Endothelial cell of umbilical vein (primary cell): ENCODE measurements at regions not wholly inside any gene's neighbourhood (a gene's known extent, or its start where the extent isn't known, plus 50 kb on each side); places are given as distances from the start of the nearest gene placed in this dataset.

Experiments used
- BruUV-seq: library from RNA; stranded (reverse); fragments of 400-500 nt; replicated peaks from 2 replicates; lab custom pipeline; 2021; lab: Mats Ljungman, UMichigan
- CTCF ChIA-PET: fragments of 300-600, 350-600 bp; sonication (Branson Sonifier 250); formaldehyde crosslinking; loops from one replicate; lab custom pipeline; 2021; ENCODE audit warnings: antibody characterized with exemption, inconsistent platforms; lab: Charles Lee
- POLR2A ChIA-PET: fragments of 300-600, 350-600 bp; sonication (Branson Sonifier 250); formaldehyde crosslinking; loops from one replicate; lab custom pipeline; 2021; ENCODE audit warnings: antibody characterized with exemption, inconsistent platforms; lab: Charles Lee
- DNase-seq: peaks from one replicate; pipeline ENCODE4 v3.0.0-alpha.2; 2011; ENCODE audit warnings: low read depth, low spot score
- FAIRE-seq: peaks from 2 replicates; lab custom pipeline; 2011; peaks lifted over from hg19 to GRCh38; lab: Jason Lieb, UNC
- H2AFZ ChIP-seq: 2 replicates; pipeline ENCODE4 v1.6.0; 2012; ENCODE audit warnings: low read depth, low read length, control low read depth, inconsistent platforms
- H3K27ac ChIP-seq: 2 replicates; pipeline ENCODE4 v1.5.1; 2011; ENCODE audit warnings: low read depth, mild to moderate bottlenecking, control low read depth, low read length, moderate library complexity; ENCODE audit not compliant: insufficient read depth
- H3K27me3 ChIP-seq, 2 experiments: 2 replicates each; pipeline versions ENCODE4 v1.6.0 to v1.6.1; 2011; ENCODE audit warnings: low read length in 2 of 2, mixed read lengths in 1 of 2; ENCODE audit not compliant: control insufficient read depth in 2 of 2, insufficient read depth in 2 of 2
- H3K36me3 ChIP-seq, 2 experiments: 2 replicates in 1 of 2; 3 replicates in 1 of 2; pipeline ENCODE4 v1.5.1; 2011; ENCODE audit warnings: low read length in 2 of 2, mild to moderate bottlenecking in 1 of 2, moderate library complexity in 1 of 2; ENCODE audit not compliant: control insufficient read depth in 2 of 2, insufficient read depth in 2 of 2; ENCODE audit errors: extremely low read depth in 1 of 2
- H3K4me1 ChIP-seq: 3 replicates; pipeline ENCODE4 v1.5.1; 2011; ENCODE audit warnings: mild to moderate bottlenecking, low read length; ENCODE audit not compliant: control insufficient read depth, insufficient read depth; ENCODE audit errors: extremely low read depth
- H3K4me2 ChIP-seq: 2 replicates; pipeline ENCODE4 v1.6.1; 2011; ENCODE audit warnings: low read length, control low read depth, mixed read lengths; ENCODE audit not compliant: insufficient read depth
- H3K4me3 ChIP-seq, 3 experiments: fragments of 200-600 bp in 1 of 3; sonication (generic), shearing (Covaris generic) in 1 of 3; replicated peaks in 1 of 3; 2 replicates each; pipeline ENCODE4 v1.5.1; 2011 to 2016; ENCODE audit warnings: control low read depth in 3 of 3, low read length in 3 of 3, mild to moderate bottlenecking in 2 of 3, inconsistent platforms in 1 of 3, low read depth in 1 of 3, moderate library complexity in 1 of 3; ENCODE audit not compliant: insufficient read depth in 1 of 3
- H3K79me2 ChIP-seq: 2 replicates; pipeline ENCODE4 v1.6.0; 2012; ENCODE audit warnings: low read length, inconsistent platforms; ENCODE audit not compliant: control insufficient read depth, insufficient read depth
- H3K9ac ChIP-seq: replicated peaks from 2 replicates; pipeline ENCODE3; 2011; ENCODE audit warnings: low read length, control low read depth; ENCODE audit not compliant: insufficient read depth; ENCODE audit errors: extremely low read depth
- H3K9me1 ChIP-seq: replicated peaks from 3 replicates; pipeline ENCODE4 v1.6.0; 2011; ENCODE audit warnings: mild to moderate bottlenecking, low read length; ENCODE audit not compliant: control insufficient read depth, insufficient read depth; ENCODE audit errors: extremely low read depth
- H3K9me3 ChIP-seq: replicated peaks from 2 replicates; pipeline ENCODE4 v1.5.1; 2012; ENCODE audit warnings: low read length, inconsistent platforms; ENCODE audit not compliant: control insufficient read depth, insufficient read depth
- H4K20me1 ChIP-seq: replicated peaks from 2 replicates; pipeline ENCODE3; 2011; ENCODE audit warnings: mild to moderate bottlenecking, low read length; ENCODE audit not compliant: control insufficient read depth, insufficient read depth; ENCODE audit errors: extremely low read depth
- CTCF ChIP-seq, 2 donors: IDR thresholded peaks; 1 replicate in 1 of 2; 2 replicates in 1 of 2; pipeline ENCODE4 v1.5.1; 2011; ENCODE audit warnings: low read length in 2 of 2, mild to moderate bottlenecking in 2 of 2, moderate library complexity in 2 of 2, control low read depth in 1 of 2, inconsistent platforms in 1 of 2, low read depth in 1 of 2; ENCODE audit not compliant: insufficient read depth in 1 of 2; ENCODE audit errors: extremely low read depth in 1 of 2
- EZH2 ChIP-seq: IDR thresholded peaks from 2 replicates; pipeline ENCODE4 v1.6.1; 2012; ENCODE audit warnings: borderline replicate concordance, low read depth, mild to moderate bottlenecking, moderate library complexity, low read length, inconsistent platforms; ENCODE audit not compliant: severe bottlenecking
- FOS ChIP-seq: IDR thresholded peaks from 2 replicates; pipeline ENCODE4 v1.6.1; 2011; ENCODE audit warnings: mild to moderate bottlenecking, low read length, moderate library complexity, borderline replicate concordance; ENCODE audit not compliant: insufficient read depth
- GATA2 ChIP-seq: IDR thresholded peaks from 2 replicates; pipeline ENCODE4 v1.7.0; 2011; ENCODE audit warnings: low read depth, mild to moderate bottlenecking, moderate library complexity, mixed read lengths, low read length; ENCODE audit not compliant: insufficient read length, insufficient read depth
- JUN ChIP-seq: IDR thresholded peaks from 2 replicates; pipeline ENCODE4 v1.6.1; 2011; ENCODE audit warnings: borderline replicate concordance, low read depth; ENCODE audit not compliant: insufficient read length, insufficient read depth
- MAX ChIP-seq: IDR thresholded peaks from 2 replicates; pipeline ENCODE4 v1.6.1; 2011; ENCODE audit not compliant: insufficient read depth, insufficient read length
- MYC ChIP-seq: IDR thresholded peaks from one replicate; pipeline ENCODE4 v1.6.1; 2011; ENCODE audit warnings: mild to moderate bottlenecking, low read depth, low read length
- POLR2A ChIP-seq: IDR thresholded peaks from 2 replicates; pipeline ENCODE4 v1.6.1; 2012; ENCODE audit warnings: low read depth, mild to moderate bottlenecking, control low read depth, low read length
- POLR2AphosphoS5 ChIP-seq: IDR thresholded peaks from 2 replicates; pipeline ENCODE4 v1.6.1; 2012; ENCODE audit warnings: low read depth, mild to moderate bottlenecking, control low read depth, low read length, moderate library complexity; ENCODE audit not compliant: insufficient read depth
- dilution Hi-C: fragments of 300-500 bp; cut with MboI; formaldehyde crosslinking; loops from one replicate; pipeline ENCODE4 v1.15.0; 2019; ENCODE audit warnings: low sequenced_read_pairs; ENCODE audit not compliant: extremely low pct_ligation_motif_present
- intact Hi-C: fragments of 100-400 bp; cut with micrococcal nuclease; formaldehyde crosslinking; loops from one replicate; pipeline ENCODE4 v1.10.0; 2022

- no TSS peak for BruUV-seq
- H3K9me3 ChIP-seq = no peaks in the 10 kb centered on the region
- peaks cover 0 to 3% of the 10 kb centered on the region in 2 experiments for H3K27me3 ChIP-seq
- no peak overlapping the region for H3K4me2 ChIP-seq
- H3K9ac ChIP-seq = no peak overlapping the region
- H2AFZ ChIP-seq = no peak overlapping the region
- H4K20me1 ChIP-seq = no peaks in the 10 kb centered on the region
- H3K4me1 ChIP-seq = no peaks in the 10 kb centered on the region
- H3K79me2 ChIP-seq = no peaks in the 10 kb centered on the region
- DNase-seq (no peak), FAIRE-seq (no peak)
- TF ChIP-seq MAX (no peak), GATA2 (no peak), JUN (no peak), EZH2 (no peak), CTCF (IDR thresholded peaks at IDR 0.05; ENCODE audit: extremely low read depth in 1 of 2, insufficient read depth in 1 of 2, low read depth in 1 of 2, low read length in 2 of 2) (no peak), MYC (no peak), FOS (no peak), POLR2AphosphoS5 (no peak), POLR2A (no peak)
- no peak overlapping the region for H3K27ac ChIP-seq
- POLR2A ChIA-PET = no interaction called here
- CTCF ChIA-PET = no interaction called here
- intact Hi-C loops = no loop called here
- H3K4me3 ChIP-seq = no peak overlapping the region
- no peaks in the 10 kb centered on the region for H3K9me1 ChIP-seq
- dilution Hi-C loops = no loop called here
- H3K36me3 ChIP-seq = no peaks in the 10 kb centered on the region
These were observed 49.7 kb upstream of the WSCD1 start for GRCh38 chr17:6020376-6021010.
